Trophoblast cell (in vitro differentiated cells and primary cell): ENCODE measurements at regions not wholly inside any gene's neighbourhood (a gene's known extent, or its start where the extent isn't known, plus 50 kb on each side); places are given as distances from the start of the nearest gene placed in this dataset.

Experiments
- DNase-seq, 2 donors: peaks; one replicate each; pipeline ENCODE4 v3.0.0-alpha.2; 2016
- H2AFZ ChIP-seq: 2 replicates; pipeline ENCODE4 v1.6.1; 2013; ENCODE audit warnings: low read length, moderate library complexity, mild to moderate bottlenecking; ENCODE audit not compliant: insufficient read depth, poor library complexity
- H2AK5ac ChIP-seq: 2 replicates; pipeline ENCODE4 v1.6.1; 2013; ENCODE audit warnings: mild to moderate bottlenecking, low read length
- H2BK120ac ChIP-seq: 2 replicates; pipeline ENCODE4 v1.6.1; 2013; ENCODE audit warnings: low read length, mild to moderate bottlenecking, moderate library complexity; ENCODE audit not compliant: insufficient read depth, poor library complexity
- H2BK12ac ChIP-seq: 2 replicates; pipeline ENCODE4 v1.6.1; 2013; ENCODE audit warnings: mild to moderate bottlenecking, low read length, moderate library complexity
- H2BK5ac ChIP-seq: 2 replicates; pipeline ENCODE4 v1.6.1; 2013; ENCODE audit warnings: low read length, low read depth, moderate library complexity, mild to moderate bottlenecking; ENCODE audit not compliant: poor library complexity
- H3K14ac ChIP-seq: 2 replicates; pipeline ENCODE4 v1.6.1; 2013; ENCODE audit warnings: mild to moderate bottlenecking, low read length
- H3K18ac ChIP-seq: 2 replicates; pipeline ENCODE4 v1.6.1; 2013; ENCODE audit warnings: mild to moderate bottlenecking, low read length
- H3K23ac ChIP-seq: 2 replicates; pipeline ENCODE4 v1.6.1; 2013; ENCODE audit warnings: low read length
- H3K27ac ChIP-seq: 2 replicates; pipeline ENCODE4 v1.5.1; 2013; ENCODE audit warnings: low read depth, mild to moderate bottlenecking, inconsistent platforms, low read length, moderate library complexity
- H3K27me3 ChIP-seq: 2 replicates; pipeline ENCODE4 v1.6.1; 2013; ENCODE audit warnings: inconsistent platforms, mild to moderate bottlenecking, low read length, moderate library complexity; ENCODE audit not compliant: insufficient read depth
- H3K36me3 ChIP-seq, 2 experiments: 1 replicate in 1 of 2; 2 replicates in 1 of 2; pipeline ENCODE4 v1.6.1; 2013; ENCODE audit warnings: low read length in 2 of 2, mild to moderate bottlenecking in 2 of 2, moderate library complexity in 1 of 2; ENCODE audit not compliant: insufficient read depth in 2 of 2, control insufficient read depth in 1 of 2
- H3K4ac ChIP-seq: 2 replicates; pipeline ENCODE4 v1.6.1; 2013; ENCODE audit warnings: low read depth, mild to moderate bottlenecking, low read length, moderate library complexity
- H3K4me1 ChIP-seq, 2 experiments: 1 replicate in 1 of 2; 2 replicates in 1 of 2; pipeline ENCODE4 v1.6.1; 2013; ENCODE audit warnings: low read length in 2 of 2, mild to moderate bottlenecking in 2 of 2, moderate library complexity in 1 of 2; ENCODE audit not compliant: insufficient read depth in 2 of 2, control insufficient read depth in 1 of 2
- H3K4me2 ChIP-seq: 2 replicates; pipeline ENCODE4 v1.6.1; 2013; ENCODE audit warnings: inconsistent platforms, mild to moderate bottlenecking, low read length, moderate library complexity
- H3K4me3 ChIP-seq: 2 replicates; pipeline ENCODE4 v1.5.1; 2013; ENCODE audit warnings: mild to moderate bottlenecking, low read depth, low read length, inconsistent platforms
- H3K79me1 ChIP-seq: one replicate; pipeline ENCODE4 v1.6.1; 2013; ENCODE audit warnings: low read length
- H3K79me2 ChIP-seq: 2 replicates; pipeline ENCODE4 v1.6.1; 2013; ENCODE audit warnings: low read length, mild to moderate bottlenecking; ENCODE audit not compliant: control insufficient read depth, insufficient read depth, poor library complexity
- H3K9ac ChIP-seq: 2 replicates; pipeline ENCODE4 v1.6.1; 2013; ENCODE audit warnings: mild to moderate bottlenecking, low read length
- H3K9me3 ChIP-seq: 2 replicates; pipeline ENCODE4 v1.6.1; 2013; ENCODE audit warnings: low read depth, mild to moderate bottlenecking, control low read depth, inconsistent platforms, low read length; ENCODE audit not compliant: insufficient read depth
- H4K12ac ChIP-seq: 2 replicates; pipeline ENCODE4 v1.6.1; 2013; ENCODE audit warnings: low read depth, mild to moderate bottlenecking, low read length, moderate library complexity
- H4K8ac ChIP-seq: 2 replicates; pipeline ENCODE4 v1.6.1; 2013; ENCODE audit warnings: low read depth, mild to moderate bottlenecking, low read length, moderate library complexity
- H4K91ac ChIP-seq: one replicate; pipeline ENCODE4 v1.6.1; 2013; ENCODE audit warnings: low read depth, mild to moderate bottlenecking, low read length, moderate library complexity
- WGBS: extraction: QIAGEN DNeasy Blood & Tissue Kit; methylation state at CpG from one replicate; pipeline ENCODE4 v1.1.7; 2013; ENCODE audit warnings: missing lambda C conversion rate; ENCODE audit not compliant: insufficient read length, insufficient coverage; ENCODE audit errors: extremely low coverage; 5-methylcytosine and 5-hydroxymethylcytosine counted together

- Histone ChIP-seq H4K8ac (no peak overlapping the region), H3K23ac (no peak overlapping the region), H3K79me2 (no peaks in the 10 kb centered on the region), H2AK5ac (no peak overlapping the region), H2BK120ac (no peak overlapping the region), H3K9me3 (peaks cover 2% of the 10 kb centered on the region), H3K9ac (no peak overlapping the region), H3K4me2 (no peak overlapping the region), H3K27ac (no peak overlapping the region), H4K91ac (no peak overlapping the region), H2BK5ac (no peak overlapping the region), H2BK12ac (no peak overlapping the region), H3K36me3 (no peaks in the 10 kb centered on the region), H3K18ac (no peak overlapping the region), H3K14ac (no peak overlapping the region), H3K4ac (no peak overlapping the region), H2AFZ (no peak overlapping the region), H3K4me1 (no peaks in the 10 kb centered on the region), H3K4me3 (no peak overlapping the region), H4K12ac (no peak overlapping the region), H3K79me1 (no peaks in the 10 kb centered on the region), H3K27me3 (no peaks in the 10 kb centered on the region)
- WGBS: no CpG with 5 or more reads among the region's 1 CpG
- no peak for DNase-seq
These were observed 145.1 kb upstream of the CELF4 start for GRCh38 chr18:37710726-37711125.

- Histone ChIP-seq H2AFZ (no peak overlapping the region), H3K27me3 (no peaks in the 10 kb centered on the region), H3K79me2 (no peaks in the 10 kb centered on the region), H3K27ac (no peak overlapping the region), H2BK12ac (no peak overlapping the region), H4K12ac (no peak overlapping the region), H3K23ac (no peak overlapping the region), H3K9ac (no peak overlapping the region), H2BK5ac (no peak overlapping the region), H3K4me2 (no peak overlapping the region), H2BK120ac (no peak overlapping the region), H4K91ac (no peak overlapping the region), H3K14ac (no peak overlapping the region), H3K18ac (no peak overlapping the region), H4K8ac (no peak overlapping the region), H2AK5ac (no peak overlapping the region), H3K4me3 (no peak overlapping the region), H3K9me3 (peaks cover 2% of the 10 kb centered on the region), H3K4ac (no peak overlapping the region), H3K4me1 (no peaks in the 10 kb centered on the region), H3K79me1 (no peaks in the 10 kb centered on the region), H3K36me3 (no peaks in the 10 kb centered on the region)
- no CpG with 5 or more reads among the region's 2 CpGs for WGBS
- no peak for DNase-seq
These were observed 144.1 kb upstream of the CELF4 start for GRCh38 chr18:37709740-37710139.

DNA sequence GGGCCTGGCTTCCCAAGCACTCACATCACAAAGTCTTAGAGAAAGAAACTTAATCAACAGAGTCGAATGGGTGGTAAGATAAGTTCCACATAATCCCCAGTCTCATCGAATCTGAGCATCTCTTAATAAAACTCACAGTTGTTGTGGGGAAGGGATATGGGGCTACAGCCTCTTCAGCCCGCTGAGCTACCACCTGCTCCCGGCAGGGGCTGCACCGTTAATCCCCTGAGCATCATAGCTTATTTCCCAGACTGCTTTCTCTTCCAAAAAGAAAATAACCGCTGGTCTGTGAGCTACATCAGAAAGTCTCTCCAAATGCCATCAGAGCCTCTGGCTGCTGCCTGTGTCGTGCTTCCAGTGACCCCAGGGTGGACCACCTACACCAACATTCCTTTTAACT, 139.4 kb upstream of the CELF4 start:
- Histone ChIP-seq H3K79me1 (no peaks in the 10 kb centered on the region), H3K36me3 (no peaks in the 10 kb centered on the region)
- DNase-seq: no peak

DNA sequence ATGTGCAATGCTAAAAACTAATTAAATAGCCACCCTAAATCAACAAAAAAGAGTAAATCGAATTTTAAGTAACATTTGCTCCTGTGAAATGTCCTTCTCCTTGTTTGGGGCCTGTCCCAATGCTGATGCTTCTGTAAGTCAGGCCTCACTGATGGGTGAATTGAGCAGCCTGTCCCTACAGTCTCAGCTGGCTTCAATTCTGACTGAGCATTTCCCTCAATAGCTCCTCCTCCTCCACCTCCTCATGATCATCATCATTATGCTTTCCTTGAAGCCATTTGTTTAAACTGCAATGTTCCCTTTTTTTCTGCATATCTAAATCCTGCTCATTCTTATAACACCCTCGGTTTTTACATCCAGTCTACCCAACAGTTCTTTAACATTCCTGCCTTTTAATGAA, 137.2 kb upstream of the CELF4 start:
- H4K91ac ChIP-seq: no peak overlapping the region
- no peak overlapping the region for H2AK5ac ChIP-seq
- no peak overlapping the region for H3K18ac ChIP-seq
- H3K27me3 ChIP-seq: no peaks in the 10 kb centered on the region
- no peak overlapping the region for H3K4me3 ChIP-seq
- DNase-seq: no peak
- H2BK5ac ChIP-seq: no peak overlapping the region
- H3K23ac ChIP-seq: no peak overlapping the region
- no peak overlapping the region for H4K8ac ChIP-seq
- H3K9ac ChIP-seq: no peak overlapping the region
- no peak overlapping the region for H3K14ac ChIP-seq
- H3K4me2 ChIP-seq: no peak overlapping the region
- no peaks in the 10 kb centered on the region for H3K79me2 ChIP-seq
- no peaks in the 10 kb centered on the region for H3K4me1 ChIP-seq
- no peak overlapping the region for H2BK12ac ChIP-seq
- no peaks in the 10 kb centered on the region for H3K9me3 ChIP-seq
- no peak overlapping the region for H2AFZ ChIP-seq
- no peak overlapping the region for H2BK120ac ChIP-seq
- WGBS: no CpG with 5 or more reads among the region's 2 CpGs
- no peak overlapping the region for H4K12ac ChIP-seq
- H3K36me3 ChIP-seq: no peaks in the 10 kb centered on the region
- no peak overlapping the region for H3K27ac ChIP-seq
- H3K79me1 ChIP-seq: no peaks in the 10 kb centered on the region
- no peak overlapping the region for H3K4ac ChIP-seq

More for the DNA sequence above, 139.4 kb upstream of the CELF4 start:
- no peak overlapping the region for H4K12ac ChIP-seq
- H3K4me3 ChIP-seq: no peak overlapping the region
- no peak overlapping the region for H3K14ac ChIP-seq
- H4K8ac ChIP-seq: no peak overlapping the region
- no peaks in the 10 kb centered on the region for H3K79me2 ChIP-seq
- no peak overlapping the region for H3K27ac ChIP-seq
- H2BK12ac ChIP-seq: no peak overlapping the region
- no peak overlapping the region for H3K9ac ChIP-seq
- H2AK5ac ChIP-seq: no peak overlapping the region
- H3K18ac ChIP-seq: no peak overlapping the region
- H3K27me3 ChIP-seq: no peaks in the 10 kb centered on the region
- WGBS: no CpG with 5 or more reads among the region's 7 CpGs
- H2BK5ac ChIP-seq: no peak overlapping the region
- no peak overlapping the region for H4K91ac ChIP-seq
- no peaks in the 10 kb centered on the region for H3K4me1 ChIP-seq
- no peak overlapping the region for H2AFZ ChIP-seq
- H3K23ac ChIP-seq: no peak overlapping the region
- H3K9me3 ChIP-seq: peaks cover 2% of the 10 kb centered on the region
- no peak overlapping the region for H3K4ac ChIP-seq
- H2BK120ac ChIP-seq: no peak overlapping the region
- H3K4me2 ChIP-seq: no peak overlapping the region
